ENCODE measurements at regions not wholly inside any gene's neighbourhood (a gene's known extent, or its start where the extent isn't known, plus 50 kb on each side); places are given as distances from the start of the nearest gene placed in this dataset.

GRCh38 chr16:7805686-7806396 is 473.2 kb downstream of the RBFOX1 start:
- Histone ChIP-seq H3K27ac (ENCODE audit: extremely low read depth, low read depth, low read length) (no peak overlapping the region), H3K4me3 (ENCODE audit: low read depth, low read length) (no peak overlapping the region), H3K4me1 (ENCODE audit: control insufficient read depth, insufficient read depth, low read length) (no peaks in the 10 kb centered on the region), H3K9me3 (ENCODE audit: control insufficient read depth, insufficient read depth, low read depth, low read length) (no peaks in the 10 kb centered on the region), H3K36me3 (ENCODE audit: control insufficient read depth in 2 of 2, insufficient read depth in 1 of 2, low read length in 2 of 2) (no peaks in the 10 kb centered on the region)
- ChIA-PET CTCF (no interaction called here), POLR2A (no interaction called here)
- TF ChIP-seq ZNF76 (tag by site-specific recombination; IDR thresholded peaks at IDR 0.05; ENCODE audit: borderline replicate concordance, low read depth) (no peak), ZNF211 (tag by site-specific recombination; IDR thresholded peaks at IDR 0.05; ENCODE audit: low read depth) (no peak), ZBTB48 (tag by site-specific recombination; IDR thresholded peaks at IDR 0.05) (no peak), KLF16 (tag by site-specific recombination; IDR thresholded peaks at IDR 0.05) (no peak), ZNF19 (tag by site-specific recombination; IDR thresholded peaks at IDR 0.05; ENCODE audit: low read depth) (no peak), TSHZ1 (tag by site-specific recombination; IDR thresholded peaks at IDR 0.05; ENCODE audit: borderline replicate concordance) (no peak), ZNF175 (tag by site-specific recombination; IDR thresholded peaks at IDR 0.05) (no peak), ZSCAN16 (tag by site-specific recombination; IDR thresholded peaks at IDR 0.05) (no peak), ZNF544 (tag by site-specific recombination; IDR thresholded peaks at IDR 0.05) (no peak), ZNF169 (tag by site-specific recombination; IDR thresholded peaks at IDR 0.05) (no peak), ZNF670 (tag by site-specific recombination; IDR thresholded peaks at IDR 0.05; ENCODE audit: low read depth) (no peak), ZNF133 (tag by site-specific recombination; IDR thresholded peaks at IDR 0.05) (no peak), SP2 (tag by site-specific recombination; IDR thresholded peaks at IDR 0.05) (no peak), ZNF768 (tag by site-specific recombination; IDR thresholded peaks at IDR 0.05) (no peak), ZNF624 (tag by site-specific recombination; IDR thresholded peaks at IDR 0.05) (no peak), SP3 (tag by site-specific recombination; IDR thresholded peaks at IDR 0.05) (no peak), YY1 (tag by site-specific recombination; IDR thresholded peaks at IDR 0.05) (no peak)
- TF ChIP-seq, protein P1, sequence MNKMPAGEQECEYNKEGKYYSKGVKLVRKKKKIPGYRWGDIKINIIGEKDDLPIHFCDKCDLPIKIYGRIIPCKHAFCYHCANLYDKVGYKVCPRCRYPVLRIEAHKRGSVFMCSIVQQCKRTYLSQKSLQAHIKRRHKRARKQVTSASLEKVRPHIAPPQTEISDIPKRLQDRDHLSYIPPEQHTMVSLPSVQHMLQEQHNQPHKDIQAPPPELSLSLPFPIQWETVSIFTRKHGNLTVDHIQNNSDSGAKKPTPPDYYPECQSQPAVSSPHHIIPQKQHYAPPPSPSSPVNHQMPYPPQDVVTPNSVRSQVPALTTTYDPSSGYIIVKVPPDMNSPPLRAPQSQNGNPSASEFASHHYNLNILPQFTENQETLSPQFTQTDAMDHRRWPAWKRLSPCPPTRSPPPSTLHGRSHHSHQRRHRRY (tag by site-specific recombination; IDR thresholded peaks at IDR 0.05), result no peak
- TF ChIP-seq, protein P2, sequence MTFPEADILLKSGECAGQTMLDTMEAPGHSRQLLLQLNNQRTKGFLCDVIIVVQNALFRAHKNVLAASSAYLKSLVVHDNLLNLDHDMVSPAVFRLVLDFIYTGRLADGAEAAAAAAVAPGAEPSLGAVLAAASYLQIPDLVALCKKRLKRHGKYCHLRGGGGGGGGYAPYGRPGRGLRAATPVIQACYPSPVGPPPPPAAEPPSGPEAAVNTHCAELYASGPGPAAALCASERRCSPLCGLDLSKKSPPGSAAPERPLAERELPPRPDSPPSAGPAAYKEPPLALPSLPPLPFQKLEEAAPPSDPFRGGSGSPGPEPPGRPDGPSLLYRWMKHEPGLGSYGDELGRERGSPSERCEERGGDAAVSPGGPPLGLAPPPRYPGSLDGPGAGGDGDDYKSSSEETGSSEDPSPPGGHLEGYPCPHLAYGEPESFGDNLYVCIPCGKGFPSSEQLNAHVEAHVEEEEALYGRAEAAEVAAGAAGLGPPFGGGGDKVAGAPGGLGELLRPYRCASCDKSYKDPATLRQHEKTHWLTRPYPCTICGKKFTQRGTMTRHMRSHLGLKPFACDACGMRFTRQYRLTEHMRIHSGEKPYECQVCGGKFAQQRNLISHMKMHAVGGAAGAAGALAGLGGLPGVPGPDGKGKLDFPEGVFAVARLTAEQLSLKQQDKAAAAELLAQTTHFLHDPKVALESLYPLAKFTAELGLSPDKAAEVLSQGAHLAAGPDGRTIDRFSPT (tag by site-specific recombination; IDR thresholded peaks at IDR 0.05), result no peak

DNA sequence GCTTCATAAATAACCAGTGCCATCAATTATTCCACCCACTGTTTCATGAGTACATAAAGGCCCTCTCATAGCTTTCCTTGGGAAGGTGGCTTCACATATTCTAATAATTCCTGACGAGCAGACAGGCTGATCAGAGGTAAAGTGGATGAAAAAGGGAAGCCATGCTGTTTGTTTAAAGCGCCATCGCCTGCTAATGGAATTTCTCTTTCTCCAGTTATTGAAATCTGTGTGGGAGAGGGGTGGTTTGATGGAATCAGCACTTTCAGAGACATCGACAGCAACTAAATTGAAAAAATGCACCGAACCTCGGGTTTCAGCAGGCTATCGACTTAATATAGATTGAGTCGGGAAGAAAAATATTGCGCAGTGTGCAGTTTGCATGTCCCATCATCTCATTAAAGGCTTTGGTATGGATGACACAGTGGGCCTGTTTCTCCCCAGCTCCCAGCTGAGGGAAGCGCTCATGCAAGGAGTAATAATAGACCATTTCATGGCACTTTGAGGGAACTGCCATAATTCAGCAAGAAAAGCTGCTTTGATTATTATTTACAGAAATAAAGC is 472.1 kb downstream of the RBFOX1 start:
- H3K4me1 ChIP-seq (ENCODE audit: control insufficient read depth, insufficient read depth, low read length), result no peaks in the 10 kb centered on the region
- no peaks in the 10 kb centered on the region for H3K36me3 ChIP-seq (ENCODE audit: control insufficient read depth in 2 of 2, insufficient read depth in 1 of 2, low read length in 2 of 2)
- TF ChIP-seq SCRT1 (tag by site-specific recombination; IDR thresholded peaks at IDR 0.05; ENCODE audit: borderline replicate concordance) (no peak), ZSCAN16 (tag by site-specific recombination; IDR thresholded peaks at IDR 0.05) (no peak), ZFHX2 (tag by site-specific recombination; conservative IDR thresholded peaks at IDR 0.05) (no peak), ZNF18 (tag by site-specific recombination; IDR thresholded peaks at IDR 0.05) (no peak), ZNF768 (tag by site-specific recombination; IDR thresholded peaks at IDR 0.05) (no peak), ZNF843 (tag by site-specific recombination; IDR thresholded peaks at IDR 0.05) (no peak), SP3 (tag by site-specific recombination; IDR thresholded peaks at IDR 0.05) (no peak), GFI1B (tag by site-specific recombination; IDR thresholded peaks at IDR 0.05) (no peak)
- H3K27ac ChIP-seq (ENCODE audit: extremely low read depth, low read depth, low read length), result no peak overlapping the region
- ChIA-PET POLR2A (no interaction called here), CTCF (no interaction called here)
- no peaks in the 10 kb centered on the region for H3K9me3 ChIP-seq (ENCODE audit: control insufficient read depth, insufficient read depth, low read depth, low read length)
- H3K4me3 ChIP-seq (ENCODE audit: low read depth, low read length), result no peak overlapping the region
